ENCODE measurements at regions not wholly inside any gene's neighbourhood (a gene's known extent, or its start where the extent isn't known, plus 50 kb on each side); places are given as distances from the start of the nearest gene placed in this dataset.

DNA sequence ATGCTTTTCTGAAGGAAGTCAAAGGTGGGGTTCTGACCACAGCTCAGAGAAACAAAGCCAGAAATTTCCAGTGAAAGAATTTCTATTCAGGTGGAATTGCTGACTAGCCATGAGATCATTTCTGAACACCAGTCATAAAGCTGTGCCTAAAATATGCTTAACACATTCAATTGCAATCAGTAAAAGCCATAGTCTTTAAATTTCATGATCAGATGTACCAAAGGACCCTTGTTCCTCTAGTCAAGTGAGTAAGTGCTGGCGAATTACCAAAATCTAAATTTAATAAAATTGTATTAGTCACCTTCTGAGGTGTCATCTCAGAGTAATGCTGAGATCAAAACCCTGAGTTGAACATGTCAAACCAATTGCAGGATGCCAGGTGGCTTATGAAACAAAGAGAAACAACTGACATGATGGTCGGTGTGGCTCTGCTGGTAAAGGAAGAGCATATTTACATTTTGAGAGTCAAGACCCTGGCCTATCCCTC, 334.2 kb upstream of the CCNH start:
- ATAC-seq (no peak), DNase-seq (no peak), FAIRE-seq (no peak)
- Histone ChIP-seq H3K27ac (no peak overlapping the region), H3K9me3 (no peaks in the 10 kb centered on the region), H3K4me1 (no peaks in the 10 kb centered on the region), H3K36me3 (no peaks in the 10 kb centered on the region), H3K27me3 (no peaks in the 10 kb centered on the region), H3K4me3 (no peak overlapping the region)
- WGBS, 2 donors, result 49 to 56% methylated on average over 2 of the region's 2 CpGs
- intact Hi-C loops (cut with DNase I), result no loop called here
- TF ChIP-seq, protein P1, sequence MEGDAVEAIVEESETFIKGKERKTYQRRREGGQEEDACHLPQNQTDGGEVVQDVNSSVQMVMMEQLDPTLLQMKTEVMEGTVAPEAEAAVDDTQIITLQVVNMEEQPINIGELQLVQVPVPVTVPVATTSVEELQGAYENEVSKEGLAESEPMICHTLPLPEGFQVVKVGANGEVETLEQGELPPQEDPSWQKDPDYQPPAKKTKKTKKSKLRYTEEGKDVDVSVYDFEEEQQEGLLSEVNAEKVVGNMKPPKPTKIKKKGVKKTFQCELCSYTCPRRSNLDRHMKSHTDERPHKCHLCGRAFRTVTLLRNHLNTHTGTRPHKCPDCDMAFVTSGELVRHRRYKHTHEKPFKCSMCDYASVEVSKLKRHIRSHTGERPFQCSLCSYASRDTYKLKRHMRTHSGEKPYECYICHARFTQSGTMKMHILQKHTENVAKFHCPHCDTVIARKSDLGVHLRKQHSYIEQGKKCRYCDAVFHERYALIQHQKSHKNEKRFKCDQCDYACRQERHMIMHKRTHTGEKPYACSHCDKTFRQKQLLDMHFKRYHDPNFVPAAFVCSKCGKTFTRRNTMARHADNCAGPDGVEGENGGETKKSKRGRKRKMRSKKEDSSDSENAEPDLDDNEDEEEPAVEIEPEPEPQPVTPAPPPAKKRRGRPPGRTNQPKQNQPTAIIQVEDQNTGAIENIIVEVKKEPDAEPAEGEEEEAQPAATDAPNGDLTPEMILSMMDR (IDR thresholded peaks at IDR 0.05), result no peak

DNA sequence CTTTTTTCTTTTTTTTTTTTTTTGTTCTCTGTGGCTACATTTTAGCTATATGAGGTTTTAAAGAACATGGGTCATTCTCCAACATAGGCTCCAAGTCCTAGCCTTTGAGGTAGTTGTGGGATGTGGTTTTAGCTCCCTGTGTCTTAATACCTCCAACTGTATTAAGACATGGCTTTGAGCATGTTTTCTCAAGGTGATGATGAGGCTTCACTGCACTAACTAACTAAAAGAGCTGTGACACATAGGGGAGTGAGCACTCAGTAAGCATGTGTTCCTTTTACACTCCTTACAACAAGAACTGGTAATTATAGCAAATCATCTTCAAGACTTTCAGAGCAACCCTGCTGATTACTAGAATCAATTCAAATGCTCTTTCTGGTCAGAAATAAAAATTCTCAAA, 333.6 kb upstream of the CCNH start:
- FAIRE-seq (no peak), ATAC-seq (no peak)
- intact Hi-C loops (cut with DNase I), result no loop called here

DNA sequence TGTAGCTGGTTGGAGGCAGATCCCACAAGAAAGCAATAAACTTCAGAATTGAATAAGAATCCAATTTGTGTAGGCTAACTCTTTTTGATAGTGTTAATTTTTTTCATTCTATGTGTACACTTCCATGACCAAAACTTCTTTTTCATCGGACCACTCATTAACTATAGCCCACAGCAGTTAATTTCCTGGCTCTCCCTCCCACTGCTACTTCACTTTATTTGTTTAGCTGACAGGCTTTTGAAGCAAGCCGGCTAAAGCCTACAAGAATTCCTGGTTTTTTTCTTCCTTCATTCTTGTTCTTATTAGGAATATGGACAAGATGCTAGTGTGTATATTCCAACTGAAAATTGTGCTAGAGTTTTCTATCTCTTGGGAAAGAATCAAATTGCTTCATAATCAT, 329.2 kb upstream of the CCNH start:
- Histone ChIP-seq H3K4me1 (no peaks in the 10 kb centered on the region), H3K4me3 (no peak overlapping the region), H3K27me3 (no peaks in the 10 kb centered on the region), H3K36me3 (no peaks in the 10 kb centered on the region), H3K27ac (no peak overlapping the region), H3K9me3 (no peaks in the 10 kb centered on the region)
- TF ChIP-seq, protein P1 (IDR thresholded peaks at IDR 0.05), result no peak
- 4 to 5% methylated on average over 2 of the region's 2 CpGs for WGBS, 2 donors
- intact Hi-C loops (cut with DNase I), result no loop called here
- DNase-seq (no peak), FAIRE-seq (no peak), ATAC-seq (no peak)

More for the DNA sequence above, 333.6 kb upstream of the CCNH start:
- no peaks in the 10 kb centered on the region for H3K4me1 ChIP-seq
- no peak overlapping the region for H3K27ac ChIP-seq
- TF ChIP-seq, protein P1 (IDR thresholded peaks at IDR 0.05), result no peak
- no peaks in the 10 kb centered on the region for H3K36me3 ChIP-seq
- H3K9me3 ChIP-seq, result no peaks in the 10 kb centered on the region
- no peak overlapping the region for H3K4me3 ChIP-seq
- H3K27me3 ChIP-seq, result no peaks in the 10 kb centered on the region
- DNase-seq, result no peak

DNA sequence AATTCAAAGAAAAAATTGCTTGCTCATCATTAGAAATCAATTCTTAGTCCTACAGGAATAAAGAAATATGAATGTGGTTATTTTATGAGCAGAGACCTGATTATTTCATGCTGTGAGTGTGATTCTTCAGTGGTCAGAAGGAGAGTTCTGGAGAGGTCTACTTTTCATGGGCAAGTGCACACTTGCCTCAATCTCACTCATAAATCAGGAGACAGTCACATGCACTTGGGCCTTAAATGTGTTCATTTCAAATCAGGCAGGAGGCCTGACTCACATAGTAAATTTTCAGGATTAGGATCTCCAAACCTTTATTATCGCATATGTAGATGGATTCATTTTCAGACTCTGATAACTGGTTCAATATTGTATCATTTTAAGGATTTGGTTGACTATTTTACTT, 323.2 kb upstream of the CCNH start:
- Histone ChIP-seq H3K36me3 (no peaks in the 10 kb centered on the region), H3K27ac (no peak overlapping the region), H3K9me3 (no peaks in the 10 kb centered on the region), H3K27me3 (no peaks in the 10 kb centered on the region), H3K4me3 (no peak overlapping the region), H3K4me1 (no peaks in the 10 kb centered on the region)
- 86 to 88% methylated on average over 1 of the region's 1 CpG for WGBS, 2 donors
- DNase-seq (no peak), FAIRE-seq (no peak), ATAC-seq (no peak)
- intact Hi-C loops (cut with DNase I), result no loop called here
- TF ChIP-seq, protein P1 (IDR thresholded peaks at IDR 0.05), result no peak

DNA sequence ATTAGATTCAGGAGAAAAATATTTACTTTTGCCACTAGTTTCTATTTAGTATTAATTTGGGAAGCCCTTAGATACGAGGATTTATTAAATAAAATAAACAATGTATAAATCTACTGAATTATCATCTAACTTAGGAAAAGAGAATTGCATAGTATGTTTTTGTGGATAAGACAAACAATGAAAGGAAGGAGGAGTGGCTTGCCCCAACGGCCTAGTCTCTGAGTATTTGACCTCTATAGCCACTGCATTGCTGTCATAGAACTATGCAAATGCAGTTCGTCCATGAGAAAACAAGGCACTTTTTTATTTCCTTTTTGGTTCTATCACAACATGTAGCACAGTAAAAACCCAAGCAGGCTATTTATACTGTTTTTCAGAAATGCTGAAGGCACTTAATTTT, 321.2 kb upstream of the CCNH start:
- Histone ChIP-seq H3K36me3 (no peaks in the 10 kb centered on the region), H3K9me3 (no peaks in the 10 kb centered on the region), H3K4me1 (no peaks in the 10 kb centered on the region), H3K4me3 (no peak overlapping the region), H3K27me3 (no peaks in the 10 kb centered on the region), H3K27ac (no peak overlapping the region)
- intact Hi-C loops (cut with DNase I), result no loop called here
- TF ChIP-seq, protein P1 (IDR thresholded peaks at IDR 0.05), result no peak
- WGBS, 2 donors, result 20 to 24% methylated on average over 3 of the region's 3 CpGs
- no peak for FAIRE-seq
- DNase-seq, result no peak
- ATAC-seq, result no peak

Data from pancreas (tissue), 10 donors.